T47D (cell line): ENCODE measurements at regions not wholly inside any gene's neighbourhood (a gene's known extent, or its start where the extent isn't known, plus 50 kb on each side); places are given as distances from the start of the nearest gene placed in this dataset.

ENCODE experiments used
- DNase-seq, 2 experiments: peaks; one replicate each; pipeline versions ENCODE4 v3.0.0 to v3.0.0-alpha.2; 2011 to 2012; ENCODE audit warnings: low read depth in 1 of 2, low spot score in 1 of 2
- JUND ChIP-seq: IDR thresholded peaks from 2 replicates; pipeline ENCODE4 v1.6.1; 2012; ENCODE audit warnings: low read depth
- in situ Hi-C: cut with HindIII; loops from 2 replicates; pipeline ENCODE4 v1.10.0; 2016; ENCODE audit warnings: low sequenced_read_pairs, low pct_unique_long_range_greater_than_20kb

GRCh38 chr3:23655749-23656148 is 150.0 kb upstream of the UBE2E1 start:
- in situ Hi-C loops: no loop called here
- no peak for DNase-seq
- TF ChIP-seq JUND: no peak

GRCh38 chr3:23656199-23656598 is 149.6 kb upstream of the UBE2E1 start:
- TF ChIP-seq JUND: no peak
- DNase-seq: no peak
- in situ Hi-C loops: no loop called here

- in situ Hi-C loops: no loop called here
- no peak for TF ChIP-seq JUND
- no peak for DNase-seq
These were observed 148.9 kb upstream of the UBE2E1 start for GRCh38 chr3:23656821-23657220.

GRCh38 chr3:23657647-23658046 is 148.1 kb upstream of the UBE2E1 start:
- in situ Hi-C loops: no loop called here
- TF ChIP-seq JUND: no peak
- DNase-seq: no peak

GRCh38 chr3:23659274-23659673 is 146.5 kb upstream of the UBE2E1 start:
- in situ Hi-C loops: no loop called here
- TF ChIP-seq JUND: no peak
- DNase-seq: no peak

GRCh38 chr3:23659840-23660430 is 145.8 kb upstream of the UBE2E1 start:
- no peak for TF ChIP-seq JUND
- no peak for DNase-seq
- in situ Hi-C loops: no loop called here

GRCh38 chr3:23662079-23662617 is 143.6 kb upstream of the UBE2E1 start:
- DNase-seq: no peak
- in situ Hi-C loops: no loop called here

GRCh38 chr3:23663246-23663645 is 142.5 kb upstream of the UBE2E1 start:
- in situ Hi-C loops: no loop called here
- no peak for TF ChIP-seq JUND
- DNase-seq: no peak

More at GRCh38 chr3:23662079-23662617, 143.6 kb upstream of the UBE2E1 start:
- no peak for TF ChIP-seq JUND

GRCh38 chr3:23663661-23664186 is 142.0 kb upstream of the UBE2E1 start:
- no peak for TF ChIP-seq JUND
- in situ Hi-C loops: no loop called here
- no peak for DNase-seq

GRCh38 chr3:23664459-23664858 is 141.3 kb upstream of the UBE2E1 start:
- no peak for DNase-seq
- TF ChIP-seq JUND: no peak
- in situ Hi-C loops: no loop called here

- no peak for DNase-seq
- in situ Hi-C loops: no loop called here
- TF ChIP-seq JUND: no peak
These were observed 140.0 kb upstream of the UBE2E1 start for GRCh38 chr3:23665741-23666140.

- in situ Hi-C loops: no loop called here
- no peak for TF ChIP-seq JUND
These were observed 138.9 kb upstream of the UBE2E1 start for GRCh38 chr3:23666818-23667217.

GRCh38 chr3:23667536-23668429 is 138.0 kb upstream of the UBE2E1 start:
- no peak for TF ChIP-seq JUND
- in situ Hi-C loops: no loop called here
- no peak for DNase-seq

More at GRCh38 chr3:23666818-23667217, 138.9 kb upstream of the UBE2E1 start:
- DNase-seq: no peak
